GM23338 (cell line): ENCODE measurements at regions not wholly inside any gene's neighbourhood (a gene's known extent, or its start where the extent isn't known, plus 50 kb on each side); places are given as distances from the start of the nearest gene placed in this dataset.

Experiments
- CREB1 ChIP-seq: fragments of 250-450 bp; sonication (Bioruptor Pico); IDR thresholded peaks from 2 replicates; pipeline ENCODE4 v1.5.0; 2020; ENCODE audit warnings: low read depth, mild to moderate bottlenecking, moderate library complexity
- CTCF ChIP-seq, 2 experiments: fragments of 200-600 bp in 1 of 2; sonication (generic) in 1 of 2; conservative IDR thresholded peaks; 2 replicates each; pipeline versions ENCODE4 v1.5.1 to v1.6.1; 2016 to 2017; ENCODE audit warnings: antibody characterized with exemption in 2 of 2, low read depth in 2 of 2, mild to moderate bottlenecking in 2 of 2, moderate library complexity in 1 of 2
- EZH2 ChIP-seq: fragments of 200-600 bp; sonication (generic); IDR thresholded peaks from one replicate; pipeline ENCODE4 v1.8.0; 2017; ENCODE audit warnings: antibody characterized with exemption, mild to moderate bottlenecking, low read depth; ENCODE audit not compliant: unreplicated experiment
- EZH2phosphoT487 ChIP-seq: fragments of 200-600 bp; sonication (generic); IDR thresholded peaks from one replicate; pipeline ENCODE4 v1.8.1; 2018; ENCODE audit warnings: antibody characterized with exemption; ENCODE audit not compliant: unreplicated experiment
- JUNB ChIP-seq: IDR thresholded peaks from one replicate; pipeline ENCODE4 v1.6.1; 2016; ENCODE audit warnings: antibody characterized with exemption; ENCODE audit not compliant: unreplicated experiment
- NANOG ChIP-seq: IDR thresholded peaks from 2 replicates; pipeline ENCODE4 v1.6.1; 2016; ENCODE audit warnings: antibody characterized with exemption, borderline replicate concordance
- POLR2AphosphoS5 ChIP-seq: IDR thresholded peaks from 2 replicates; pipeline ENCODE4 v1.6.1; 2016; ENCODE audit warnings: antibody characterized with exemption, low read depth
- REST ChIP-seq: IDR thresholded peaks from one replicate; pipeline ENCODE4 v1.6.1; 2018; ENCODE audit warnings: antibody characterized with exemption; ENCODE audit not compliant: unreplicated experiment
- STAT1 ChIP-seq: IDR thresholded peaks from one replicate; pipeline ENCODE4 v1.6.1; 2016; ENCODE audit warnings: antibody characterized with exemption; ENCODE audit not compliant: unreplicated experiment
- ZNF114 ChIP-seq: fragments of 250-450 bp; sonication (Bioruptor Pico); IDR thresholded peaks from 2 replicates; pipeline ENCODE4 v1.5.0; 2020; ENCODE audit warnings: mild to moderate bottlenecking, moderate library complexity
- ZNF331 ChIP-seq: fragments of 250-450 bp; sonication (Bioruptor Pico); IDR thresholded peaks from 2 replicates; pipeline ENCODE4 v1.5.0; 2020; ENCODE audit warnings: low read depth, mild to moderate bottlenecking, moderate library complexity
- TF ChIP-seq, protein P1 (sequence below): fragments of 250-450 bp; sonication (Bioruptor Pico); IDR thresholded peaks from 2 replicates; pipeline ENCODE4 v1.5.0; 2020; ENCODE audit warnings: mild to moderate bottlenecking, moderate library complexity
- TF ChIP-seq, protein P2 (sequence below): IDR thresholded peaks from 2 replicates; pipeline ENCODE4 v1.6.1; 2016; ENCODE audit warnings: antibody characterized with exemption

DNA sequence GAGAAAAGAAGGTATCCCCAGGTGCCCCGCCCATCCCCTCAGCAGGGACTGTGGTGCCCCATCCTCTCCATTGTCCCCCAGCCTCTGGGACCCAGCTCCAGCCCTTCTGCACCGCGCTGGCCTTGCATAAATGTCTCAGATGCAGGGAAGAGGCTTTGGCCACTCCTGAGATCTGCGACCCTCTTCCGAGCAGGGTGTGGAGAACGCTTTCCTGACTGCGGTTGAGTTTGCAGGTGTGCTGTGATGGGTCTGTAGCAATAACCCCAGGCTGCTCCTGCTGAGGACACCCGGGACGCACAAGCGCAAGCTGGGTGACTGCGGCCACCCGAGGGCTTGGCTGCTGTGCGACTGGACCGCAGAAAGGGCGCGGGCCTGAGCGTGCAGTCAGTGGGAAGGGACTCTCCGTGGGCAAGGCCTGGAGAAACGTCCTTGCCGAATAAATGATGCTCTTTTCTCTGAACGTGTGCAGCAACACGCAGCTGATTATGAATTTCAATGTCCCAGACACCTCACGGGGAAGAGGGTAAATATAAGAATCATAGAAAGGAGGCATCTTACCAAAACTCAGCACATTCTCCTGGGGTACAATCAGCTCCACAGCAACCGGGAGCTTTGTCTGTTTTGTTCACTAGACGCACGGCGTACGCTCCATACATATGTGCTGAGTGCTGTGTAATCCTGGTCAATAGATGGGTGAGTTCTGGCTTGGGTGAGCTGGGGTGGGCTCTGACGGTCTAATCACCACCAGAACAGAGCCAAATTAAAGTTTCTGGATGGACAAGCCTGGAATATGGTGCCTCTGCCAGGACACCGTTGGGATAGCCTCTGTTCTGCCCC lies 67.5 kb upstream of the ZNF516 start:
- no peak for TF ChIP-seq EZH2
- TF ChIP-seq CTCF (conservative IDR thresholded peaks at IDR 0.05; ENCODE audit: low read depth in 2 of 2) = no peak
- TF ChIP-seq EZH2phosphoT487 = no peak
- no peak for TF ChIP-seq POLR2AphosphoS5
- TF ChIP-seq, protein P1, sequence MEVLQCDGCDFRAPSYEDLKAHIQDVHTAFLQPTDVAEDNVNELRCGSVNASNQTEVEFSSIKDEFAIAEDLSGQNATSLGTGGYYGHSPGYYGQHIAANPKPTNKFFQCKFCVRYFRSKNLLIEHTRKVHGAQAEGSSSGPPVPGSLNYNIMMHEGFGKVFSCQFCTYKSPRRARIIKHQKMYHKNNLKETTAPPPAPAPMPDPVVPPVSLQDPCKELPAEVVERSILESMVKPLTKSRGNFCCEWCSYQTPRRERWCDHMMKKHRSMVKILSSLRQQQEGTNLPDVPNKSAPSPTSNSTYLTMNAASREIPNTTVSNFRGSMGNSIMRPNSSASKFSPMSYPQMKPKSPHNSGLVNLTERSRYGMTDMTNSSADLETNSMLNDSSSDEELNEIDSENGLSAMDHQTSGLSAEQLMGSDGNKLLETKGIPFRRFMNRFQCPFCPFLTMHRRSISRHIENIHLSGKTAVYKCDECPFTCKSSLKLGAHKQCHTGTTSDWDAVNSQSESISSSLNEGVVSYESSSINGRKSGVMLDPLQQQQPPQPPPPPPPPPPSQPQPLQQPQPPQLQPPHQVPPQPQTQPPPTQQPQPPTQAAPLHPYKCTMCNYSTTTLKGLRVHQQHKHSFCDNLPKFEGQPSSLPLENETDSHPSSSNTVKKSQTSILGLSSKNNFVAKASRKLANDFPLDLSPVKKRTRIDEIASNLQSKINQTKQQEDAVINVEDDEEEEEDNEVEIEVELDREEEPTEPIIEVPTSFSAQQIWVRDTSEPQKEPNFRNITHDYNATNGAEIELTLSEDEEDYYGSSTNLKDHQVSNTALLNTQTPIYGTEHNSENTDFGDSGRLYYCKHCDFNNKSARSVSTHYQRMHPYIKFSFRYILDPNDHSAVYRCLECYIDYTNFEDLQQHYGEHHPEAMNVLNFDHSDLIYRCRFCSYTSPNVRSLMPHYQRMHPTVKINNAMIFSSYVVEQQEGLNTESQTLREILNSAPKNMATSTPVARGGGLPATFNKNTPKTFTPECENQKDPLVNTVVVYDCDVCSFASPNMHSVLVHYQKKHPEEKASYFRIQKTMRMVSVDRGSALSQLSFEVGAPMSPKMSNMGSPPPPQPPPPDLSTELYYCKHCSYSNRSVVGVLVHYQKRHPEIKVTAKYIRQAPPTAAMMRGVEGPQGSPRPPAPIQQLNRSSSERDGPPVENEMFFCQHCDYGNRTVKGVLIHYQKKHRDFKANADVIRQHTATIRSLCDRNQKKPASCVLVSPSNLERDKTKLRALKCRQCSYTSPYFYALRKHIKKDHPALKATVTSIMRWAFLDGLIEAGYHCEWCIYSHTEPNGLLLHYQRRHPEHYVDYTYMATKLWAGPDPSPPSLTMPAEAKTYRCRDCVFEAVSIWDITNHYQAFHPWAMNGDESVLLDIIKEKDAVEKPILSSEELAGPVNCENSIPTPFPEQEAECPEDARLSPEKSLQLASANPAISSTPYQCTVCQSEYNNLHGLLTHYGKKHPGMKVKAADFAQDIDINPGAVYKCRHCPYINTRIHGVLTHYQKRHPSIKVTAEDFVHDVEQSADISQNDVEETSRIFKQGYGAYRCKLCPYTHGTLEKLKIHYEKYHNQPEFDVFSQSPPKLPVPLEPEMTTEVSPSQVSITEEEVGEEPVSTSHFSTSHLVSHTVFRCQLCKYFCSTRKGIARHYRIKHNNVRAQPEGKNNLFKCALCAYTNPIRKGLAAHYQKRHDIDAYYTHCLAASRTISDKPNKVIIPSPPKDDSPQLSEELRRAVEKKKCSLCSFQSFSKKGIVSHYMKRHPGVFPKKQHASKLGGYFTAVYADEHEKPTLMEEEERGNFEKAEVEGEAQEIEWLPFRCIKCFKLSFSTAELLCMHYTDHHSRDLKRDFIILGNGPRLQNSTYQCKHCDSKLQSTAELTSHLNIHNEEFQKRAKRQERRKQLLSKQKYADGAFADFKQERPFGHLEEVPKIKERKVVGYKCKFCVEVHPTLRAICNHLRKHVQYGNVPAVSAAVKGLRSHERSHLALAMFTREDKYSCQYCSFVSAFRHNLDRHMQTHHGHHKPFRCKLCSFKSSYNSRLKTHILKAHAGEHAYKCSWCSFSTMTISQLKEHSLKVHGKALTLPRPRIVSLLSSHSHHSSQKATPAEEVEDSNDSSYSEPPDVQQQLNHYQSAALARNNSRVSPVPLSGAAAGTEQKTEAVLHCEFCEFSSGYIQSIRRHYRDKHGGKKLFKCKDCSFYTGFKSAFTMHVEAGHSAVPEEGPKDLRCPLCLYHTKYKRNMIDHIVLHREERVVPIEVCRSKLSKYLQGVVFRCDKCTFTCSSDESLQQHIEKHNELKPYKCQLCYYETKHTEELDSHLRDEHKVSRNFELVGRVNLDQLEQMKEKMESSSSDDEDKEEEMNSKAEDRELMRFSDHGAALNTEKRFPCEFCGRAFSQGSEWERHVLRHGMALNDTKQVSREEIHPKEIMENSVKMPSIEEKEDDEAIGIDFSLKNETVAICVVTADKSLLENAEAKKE = no peak
- TF ChIP-seq REST = no peak
- no peak for TF ChIP-seq JUNB
- no peak for TF ChIP-seq ZNF331
- TF ChIP-seq STAT1 = no peak
- no peak for TF ChIP-seq ZNF114 (CRISPR knock-in tag)
- no peak for TF ChIP-seq CREB1 (CRISPR knock-in tag)
- TF ChIP-seq NANOG = no peak
- TF ChIP-seq, protein P2, sequence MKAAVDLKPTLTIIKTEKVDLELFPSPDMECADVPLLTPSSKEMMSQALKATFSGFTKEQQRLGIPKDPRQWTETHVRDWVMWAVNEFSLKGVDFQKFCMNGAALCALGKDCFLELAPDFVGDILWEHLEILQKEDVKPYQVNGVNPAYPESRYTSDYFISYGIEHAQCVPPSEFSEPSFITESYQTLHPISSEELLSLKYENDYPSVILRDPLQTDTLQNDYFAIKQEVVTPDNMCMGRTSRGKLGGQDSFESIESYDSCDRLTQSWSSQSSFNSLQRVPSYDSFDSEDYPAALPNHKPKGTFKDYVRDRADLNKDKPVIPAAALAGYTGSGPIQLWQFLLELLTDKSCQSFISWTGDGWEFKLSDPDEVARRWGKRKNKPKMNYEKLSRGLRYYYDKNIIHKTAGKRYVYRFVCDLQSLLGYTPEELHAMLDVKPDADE = no peak
